GM10266 (cell line): ENCODE measurements at regions not wholly inside any gene's neighbourhood (a gene's known extent, or its start where the extent isn't known, plus 50 kb on each side); places are given as distances from the start of the nearest gene placed in this dataset.
"Not testable (repeated sequence)": the region's sequence is repeated elsewhere in the genome, so short reads cannot be mapped to it uniquely, and the experiment has no call there.

Experiments
- DNase-seq: peaks from one replicate; pipeline ENCODE4 v3.0.0; 2012; ENCODE audit errors: extremely low spot score
- CTCF ChIP-seq: IDR thresholded peaks from 2 replicates; pipeline ENCODE4 v1.5.1; 2012; ENCODE audit warnings: mild to moderate bottlenecking, low read depth; ENCODE audit not compliant: control insufficient read depth, insufficient read depth; ENCODE audit errors: missing control alignments

- DNase-seq: no peak
- no peak for TF ChIP-seq CTCF
Measured at GRCh38 chr14:84336433-84336832, 1193.5 kb upstream of the FLRT2 start.

GRCh38 chr14:84340938-84341337 lies 1189.0 kb upstream of the FLRT2 start:
- TF ChIP-seq CTCF: no peak
- DNase-seq: no peak

GRCh38 chr14:84341867-84342266 lies 1188.1 kb upstream of the FLRT2 start:
- not testable (repeated sequence) for DNase-seq

- no peak for TF ChIP-seq CTCF
Measured at GRCh38 chr14:84343656-84344055, 1186.3 kb upstream of the FLRT2 start.

GRCh38 chr14:84351646-84352045 lies 1178.3 kb upstream of the FLRT2 start:
- DNase-seq: no peak
- no peak for TF ChIP-seq CTCF

More at GRCh38 chr14:84343656-84344055, 1186.3 kb upstream of the FLRT2 start:
- DNase-seq: no peak

- no peak for DNase-seq
- TF ChIP-seq CTCF: no peak
Measured at GRCh38 chr14:84361476-84361875, 1168.5 kb upstream of the FLRT2 start.

- no peak for DNase-seq
- TF ChIP-seq CTCF: no peak
Measured at GRCh38 chr14:84375235-84375634, 1154.7 kb upstream of the FLRT2 start.

GRCh38 chr14:84390010-84390409 lies 1139.9 kb upstream of the FLRT2 start:
- no peak for DNase-seq
- TF ChIP-seq CTCF: no peak
